GM13977 (cell line): ENCODE measurements at regions not wholly inside any gene's neighbourhood (a gene's known extent, or its start where the extent isn't known, plus 50 kb on each side); places are given as distances from the start of the nearest gene placed in this dataset.

Source experiments
- DNase-seq: peaks from one replicate; pipeline ENCODE4 v3.0.0; 2012; ENCODE audit warnings: low spot score
- in situ Hi-C: fragments of 300-500 bp; cut with MboI; formaldehyde crosslinking; loops from one replicate; pipeline ENCODE4 v1.12.0; 2022; ENCODE audit warnings: low sequenced_read_pairs, low pct_unique_long_range_greater_than_20kb, mixed read lengths, inconsistent platforms; ENCODE audit not compliant: unreplicated experiment
- TF ChIP-seq, protein P1 (sequence below): IDR thresholded peaks from 2 replicates; pipeline ENCODE4 v1.5.1; 2012; ENCODE audit warnings: mild to moderate bottlenecking, control low read depth; ENCODE audit not compliant: insufficient read depth; ENCODE audit errors: extremely low read depth, missing control alignments

DNA sequence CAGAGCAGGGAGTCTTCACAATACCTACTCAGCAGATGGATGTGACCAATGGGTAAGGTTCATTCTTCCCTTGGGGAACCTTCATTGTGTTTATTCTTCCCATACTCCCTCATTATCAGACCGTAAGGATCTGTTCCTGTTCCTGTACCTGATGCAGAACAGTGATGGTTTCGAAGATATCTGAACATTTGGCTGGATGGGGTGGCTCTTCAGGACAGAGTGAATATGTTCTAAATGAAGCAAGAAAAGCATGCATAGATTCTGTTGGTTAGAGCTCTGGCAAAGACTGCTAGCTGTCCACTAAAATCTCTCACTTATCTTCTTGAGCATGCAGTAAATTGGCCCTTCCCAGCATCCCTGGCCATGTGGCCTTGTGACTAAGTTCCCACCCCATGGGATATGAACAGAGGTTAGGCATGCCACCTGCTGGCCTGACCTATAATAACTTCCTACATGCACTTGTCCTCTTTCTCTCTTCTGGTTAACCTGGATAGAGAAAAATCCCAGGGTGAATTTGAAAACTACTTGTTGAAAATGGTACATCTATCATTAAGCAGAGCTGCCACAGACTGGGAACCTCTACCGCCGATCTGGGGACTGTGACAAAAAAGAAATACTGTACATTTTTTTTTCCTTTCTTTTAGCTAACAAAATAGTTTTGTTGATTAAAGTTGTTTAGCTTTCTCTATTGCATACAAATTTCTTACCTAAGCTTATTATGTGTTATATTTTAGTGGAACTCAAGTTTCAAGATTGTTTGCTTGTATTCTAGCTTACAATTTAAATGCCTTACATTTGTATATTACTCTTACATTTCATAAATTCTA lies 60.0 kb upstream of the BANK1 start:
- TF ChIP-seq, protein P1, sequence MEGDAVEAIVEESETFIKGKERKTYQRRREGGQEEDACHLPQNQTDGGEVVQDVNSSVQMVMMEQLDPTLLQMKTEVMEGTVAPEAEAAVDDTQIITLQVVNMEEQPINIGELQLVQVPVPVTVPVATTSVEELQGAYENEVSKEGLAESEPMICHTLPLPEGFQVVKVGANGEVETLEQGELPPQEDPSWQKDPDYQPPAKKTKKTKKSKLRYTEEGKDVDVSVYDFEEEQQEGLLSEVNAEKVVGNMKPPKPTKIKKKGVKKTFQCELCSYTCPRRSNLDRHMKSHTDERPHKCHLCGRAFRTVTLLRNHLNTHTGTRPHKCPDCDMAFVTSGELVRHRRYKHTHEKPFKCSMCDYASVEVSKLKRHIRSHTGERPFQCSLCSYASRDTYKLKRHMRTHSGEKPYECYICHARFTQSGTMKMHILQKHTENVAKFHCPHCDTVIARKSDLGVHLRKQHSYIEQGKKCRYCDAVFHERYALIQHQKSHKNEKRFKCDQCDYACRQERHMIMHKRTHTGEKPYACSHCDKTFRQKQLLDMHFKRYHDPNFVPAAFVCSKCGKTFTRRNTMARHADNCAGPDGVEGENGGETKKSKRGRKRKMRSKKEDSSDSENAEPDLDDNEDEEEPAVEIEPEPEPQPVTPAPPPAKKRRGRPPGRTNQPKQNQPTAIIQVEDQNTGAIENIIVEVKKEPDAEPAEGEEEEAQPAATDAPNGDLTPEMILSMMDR: peak; percentile 68
- in situ Hi-C loops: no loop called here
- peak; percentile 42 for DNase-seq

DNA sequence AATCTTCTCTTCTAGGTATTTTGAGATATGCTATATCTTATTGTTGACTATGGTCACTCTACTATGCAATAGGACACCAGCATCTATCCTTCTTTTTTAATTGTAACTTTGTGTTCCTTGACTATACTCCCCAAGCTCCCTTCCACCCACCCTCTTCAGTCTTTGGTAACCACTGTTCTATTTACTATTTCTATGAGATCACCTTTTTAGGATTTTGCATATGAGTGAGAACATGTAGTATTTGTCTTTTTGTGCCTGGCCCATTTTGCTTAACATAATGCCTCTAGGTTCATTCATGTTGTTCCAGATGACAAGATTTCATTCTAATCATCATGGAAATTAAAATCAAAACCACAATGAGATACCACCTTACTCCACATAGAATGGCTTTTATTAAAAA lies 63.3 kb upstream of the BANK1 start:
- in situ Hi-C loops: no loop called here
- DNase-seq: no peak
- TF ChIP-seq, protein P1: no peak

GRCh38 chr4:101724093-101724492 lies 66.4 kb upstream of the BANK1 start:
- in situ Hi-C loops: loop anchor here (25.0 kb wide), 1 partner anchor 562 kb away; no protein-coding TSS in a partner anchor
- no peak for DNase-seq
- TF ChIP-seq, protein P1: no peak

DNA sequence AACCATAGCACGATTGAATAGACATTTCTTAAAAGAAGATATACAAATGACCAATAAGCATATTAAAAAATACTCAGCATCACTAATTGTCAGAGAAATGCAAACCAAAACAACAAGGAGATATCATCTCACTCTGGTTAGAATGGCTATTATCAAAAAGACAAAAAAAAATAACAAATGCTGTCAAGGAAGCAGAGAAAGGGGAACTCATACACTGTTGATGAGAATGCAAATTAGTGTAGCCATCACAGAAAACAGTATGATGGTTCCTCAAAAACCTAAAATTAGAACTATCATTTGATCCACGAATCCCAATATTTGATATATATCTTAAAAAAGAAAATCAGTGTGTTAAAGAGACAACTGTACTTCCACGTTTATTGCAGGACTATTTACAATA lies 71.7 kb upstream of the BANK1 start:
- TF ChIP-seq, protein P1: no peak
- in situ Hi-C loops: loop anchor here (25.0 kb wide), 1 partner anchor 557 kb away; no protein-coding TSS in a partner anchor
- DNase-seq: no peak

- in situ Hi-C loops: loop anchor here (25.0 kb wide), 1 partner anchor 549 kb away; no protein-coding TSS in a partner anchor
- TF ChIP-seq, protein P1: no peak
- no peak for DNase-seq
Observed at GRCh38 chr4:101711590-101712260, 78.8 kb upstream of the BANK1 start.

DNA sequence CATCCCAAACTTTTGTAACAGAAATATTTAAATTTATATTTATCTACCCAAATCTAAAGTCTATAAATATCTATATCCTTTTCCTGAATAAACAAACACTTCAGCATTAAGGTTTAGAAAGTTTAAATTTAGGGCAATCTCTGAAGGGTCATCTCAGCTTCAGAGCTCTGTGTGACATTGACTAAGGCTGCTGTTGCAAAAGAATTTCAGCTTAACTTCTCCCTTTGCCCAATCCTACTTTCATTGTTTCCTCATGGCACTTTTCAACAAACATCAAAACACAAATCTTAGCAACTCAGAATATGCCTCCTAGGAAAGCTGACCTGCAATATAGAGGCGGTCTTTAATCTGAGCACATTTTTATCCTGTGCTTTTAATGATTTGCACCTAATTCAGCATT lies 79.7 kb upstream of the BANK1 start:
- in situ Hi-C loops: loop anchor here (25.0 kb wide), 1 partner anchor 549 kb away; no protein-coding TSS in a partner anchor
- DNase-seq: no peak
- TF ChIP-seq, protein P1: no peak
